HG03039 (cell line): ENCODE measurements at regions not wholly inside any gene's neighbourhood (a gene's known extent, or its start where the extent isn't known, plus 50 kb on each side); places are given as distances from the start of the nearest gene placed in this dataset.
"Not testable (repeated sequence)": the region's sequence is repeated elsewhere in the genome, so short reads cannot be mapped to it uniquely, and the experiment has no call there.

Experiments
- ATAC-seq: cut with Tn5 transposase; IDR thresholded peaks from one replicate; pipeline ENCODE4 v1.9.1; 2021; ENCODE audit warnings: mild to moderate bottlenecking, moderate library complexity; ENCODE audit not compliant: unreplicated experiment

DNA sequence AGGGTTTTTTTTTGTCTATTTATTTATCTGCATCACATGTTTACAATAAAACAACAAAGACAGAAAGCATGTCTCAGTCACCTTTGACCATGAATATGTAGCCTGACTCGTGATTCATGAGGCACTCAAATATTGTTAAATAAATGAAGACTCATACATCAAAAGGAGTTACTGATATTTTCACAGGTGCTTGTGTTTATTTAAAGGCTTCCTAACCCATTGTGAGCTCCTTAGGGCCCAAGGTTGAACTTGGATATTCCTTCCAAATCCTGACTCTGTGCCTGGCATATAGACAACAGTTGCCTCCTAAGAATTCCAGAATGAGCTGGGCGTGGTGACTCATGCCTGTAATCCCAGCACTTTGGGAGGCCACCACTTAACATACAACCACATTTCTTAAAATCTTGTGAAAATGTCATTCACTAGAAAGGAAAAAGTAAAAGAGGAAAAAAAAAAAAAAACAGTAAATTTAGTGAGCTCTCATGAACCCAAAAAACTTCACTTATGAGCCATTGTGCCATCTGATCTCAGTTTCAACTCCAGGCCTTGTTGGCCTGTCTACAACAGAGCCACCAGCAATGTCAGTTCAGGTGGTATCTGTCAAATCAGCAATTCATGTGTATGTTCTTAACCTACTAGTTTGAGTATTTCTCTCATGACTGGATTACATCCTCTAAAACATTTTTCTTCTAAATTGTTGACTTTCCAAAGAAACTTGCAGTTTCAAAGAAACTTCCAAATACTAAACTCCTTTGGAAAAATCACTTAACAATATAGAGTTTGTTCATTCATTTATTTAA lies 162.7 kb upstream of the MARCKS start:
- no peak for ATAC-seq

DNA sequence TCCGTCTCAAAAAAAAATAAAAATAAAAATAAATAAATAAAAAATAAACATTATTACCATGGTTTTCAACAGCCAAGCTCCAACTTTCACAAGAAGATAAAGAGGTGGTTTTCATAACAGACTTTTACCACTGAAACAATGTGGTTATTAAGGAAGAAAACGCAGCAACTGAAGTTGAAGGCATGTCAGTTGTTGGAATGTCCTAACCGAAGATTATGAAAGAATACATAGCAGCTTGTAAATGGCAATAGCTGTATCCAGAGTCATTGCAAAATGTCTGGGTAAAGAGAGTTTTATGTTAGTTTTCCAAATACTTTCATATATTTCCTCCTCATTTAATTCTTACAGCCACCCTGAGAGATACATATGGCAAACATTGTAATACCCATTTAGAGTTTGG lies 161.6 kb upstream of the MARCKS start:
- no peak for ATAC-seq

DNA sequence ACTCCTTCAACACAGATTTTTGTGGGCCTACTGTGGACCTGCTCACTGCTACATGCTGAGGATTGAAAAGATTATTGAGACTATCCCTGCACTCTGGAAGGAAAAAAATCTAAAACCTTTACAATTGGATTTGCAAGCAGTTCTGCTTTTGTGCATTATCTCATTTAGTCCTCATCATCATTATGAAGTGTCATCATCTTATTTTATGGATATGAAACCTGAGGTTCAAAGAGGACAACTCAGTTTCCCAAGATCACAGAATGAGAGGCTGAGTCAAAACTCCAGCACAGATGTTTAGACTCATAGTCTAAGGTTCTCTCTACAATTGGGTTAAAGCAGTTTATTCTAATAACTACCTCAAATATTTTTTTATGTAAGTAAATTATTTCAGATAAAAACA lies 160.2 kb upstream of the MARCKS start:
- no peak for ATAC-seq

DNA sequence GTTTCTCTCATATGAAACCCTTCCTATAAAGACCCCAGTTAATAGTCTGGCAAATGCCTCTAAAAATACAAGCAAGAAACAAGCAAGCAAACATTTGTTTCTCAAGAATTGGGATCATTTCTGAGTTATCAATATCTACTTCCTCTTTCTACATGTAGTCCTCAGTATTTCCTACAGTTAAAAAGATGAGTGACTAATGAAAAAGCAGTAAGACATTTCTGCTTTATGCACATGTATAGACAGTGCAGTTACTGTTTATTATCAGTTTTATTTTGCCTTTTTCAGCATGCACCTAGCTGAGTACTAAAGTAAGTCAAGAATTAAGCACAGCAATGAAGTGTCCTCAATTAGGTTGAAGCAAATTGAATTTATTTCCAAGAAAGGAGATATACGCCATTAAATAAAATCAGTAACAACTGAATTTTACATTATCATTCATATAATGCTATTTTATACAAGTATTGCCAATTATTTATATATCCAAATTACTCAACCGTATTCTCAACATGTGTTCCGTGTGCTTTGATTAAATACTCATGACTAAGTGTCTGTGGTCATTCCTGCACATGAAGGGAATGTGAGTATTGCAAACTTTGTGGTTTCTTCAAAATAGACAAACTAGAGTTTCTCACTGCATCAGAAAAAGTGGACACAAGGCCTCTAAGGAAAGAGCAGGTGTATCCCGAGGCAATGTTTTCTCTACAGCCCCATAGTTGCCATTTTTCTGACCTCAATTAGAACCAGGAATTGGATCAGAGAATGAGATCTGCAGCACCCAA lies 159.3 kb upstream of the MARCKS start:
- no peak for ATAC-seq

DNA sequence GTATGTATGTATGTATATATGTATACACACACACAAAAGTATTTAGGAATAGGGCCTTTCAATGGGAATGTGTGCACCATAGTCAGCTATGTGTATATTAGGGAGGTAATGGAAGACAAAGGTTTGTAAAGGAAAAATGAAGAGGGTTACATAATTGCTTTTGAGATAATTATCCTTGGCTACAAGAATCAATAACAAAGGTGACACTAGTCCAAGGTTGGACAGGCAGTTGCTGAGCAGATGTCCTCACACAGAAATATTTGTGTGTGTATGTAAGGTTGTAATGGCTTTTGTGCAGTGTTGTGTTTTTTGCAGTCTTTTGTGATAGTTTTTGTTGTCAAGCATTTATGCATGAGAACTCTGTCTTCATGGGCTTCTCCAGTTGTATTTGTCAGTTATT lies 157.9 kb upstream of the MARCKS start:
- no peak for ATAC-seq

DNA sequence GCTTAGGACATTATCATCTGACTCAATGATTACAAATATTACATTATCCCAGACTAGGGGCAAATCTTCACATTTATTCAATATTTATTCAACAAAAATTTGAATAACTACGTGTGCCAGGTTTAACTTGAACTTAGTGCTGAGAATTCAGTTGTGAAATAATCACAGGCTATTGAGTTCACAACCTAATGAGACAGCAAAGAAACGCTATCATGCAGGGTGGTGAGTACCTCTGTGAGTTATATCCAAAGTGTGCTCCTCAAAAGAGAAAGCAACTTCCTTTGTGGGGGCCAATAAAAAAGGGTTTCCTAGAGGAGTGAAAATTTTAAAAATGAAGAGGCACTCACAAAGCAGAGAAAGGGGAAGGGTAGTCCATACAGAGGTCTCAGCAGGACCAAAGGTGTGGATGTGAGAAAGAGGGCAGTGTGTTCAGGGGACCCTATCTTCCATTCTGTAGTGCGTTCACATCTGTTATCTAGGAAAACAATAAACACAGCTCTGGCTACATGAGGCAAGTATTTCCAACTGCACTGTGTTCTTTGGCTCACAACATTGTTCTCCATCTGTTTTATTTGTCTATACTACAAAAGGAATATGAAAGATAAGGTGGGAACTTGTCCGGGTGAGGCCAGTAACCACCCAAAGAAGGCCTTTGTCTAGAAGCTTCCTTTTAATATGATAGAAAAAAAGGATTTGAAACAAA lies 155.4 kb upstream of the MARCKS start:
- no peak for ATAC-seq

DNA sequence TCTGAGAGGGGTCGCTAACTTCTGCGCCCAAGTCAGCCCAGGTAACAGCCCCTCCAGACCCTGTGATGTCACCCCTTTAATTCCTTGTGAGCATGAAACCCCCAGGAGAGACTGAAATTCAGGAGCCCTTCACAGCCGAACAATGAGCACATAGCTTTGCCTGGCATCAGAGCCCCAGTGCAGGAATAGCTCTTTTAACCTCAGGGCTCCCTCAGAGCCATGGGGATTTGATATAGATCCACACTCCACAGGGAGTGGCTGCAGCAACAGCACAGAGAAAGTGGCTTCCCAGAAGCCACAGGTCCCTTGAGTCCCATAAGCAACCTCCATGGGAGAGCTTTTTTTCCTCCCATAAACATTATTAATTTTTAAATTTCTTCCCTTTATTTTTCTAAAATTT lies 150.0 kb upstream of the MARCKS start:
- ATAC-seq: no peak

DNA sequence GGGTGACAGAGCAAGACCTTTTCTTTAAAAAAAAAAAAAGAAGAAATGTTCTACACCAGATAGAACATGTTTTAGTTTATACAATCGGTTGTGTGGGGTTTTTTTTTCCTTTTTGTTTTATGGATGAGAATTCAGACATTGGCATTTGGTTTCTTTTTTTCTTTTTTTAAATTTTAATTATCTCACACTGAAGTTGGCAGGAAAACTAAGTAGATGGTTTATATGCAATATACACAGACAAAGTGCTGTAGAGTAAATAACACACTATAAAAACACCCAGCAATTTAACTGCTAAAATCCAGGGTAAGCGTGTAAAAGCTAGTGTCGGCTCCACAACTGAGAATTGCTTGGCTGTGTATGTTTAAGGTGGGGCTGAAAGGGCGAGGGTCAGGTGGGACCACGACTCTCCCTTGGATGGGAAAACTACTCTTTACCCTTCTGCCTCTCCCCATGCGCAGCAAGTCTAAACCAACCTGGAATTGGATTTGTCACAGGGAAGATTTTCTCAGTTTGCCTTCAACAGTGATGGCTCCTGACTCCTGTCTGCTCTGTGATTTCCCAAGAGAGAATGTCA lies 147.1 kb upstream of the MARCKS start:
- ATAC-seq: no peak

DNA sequence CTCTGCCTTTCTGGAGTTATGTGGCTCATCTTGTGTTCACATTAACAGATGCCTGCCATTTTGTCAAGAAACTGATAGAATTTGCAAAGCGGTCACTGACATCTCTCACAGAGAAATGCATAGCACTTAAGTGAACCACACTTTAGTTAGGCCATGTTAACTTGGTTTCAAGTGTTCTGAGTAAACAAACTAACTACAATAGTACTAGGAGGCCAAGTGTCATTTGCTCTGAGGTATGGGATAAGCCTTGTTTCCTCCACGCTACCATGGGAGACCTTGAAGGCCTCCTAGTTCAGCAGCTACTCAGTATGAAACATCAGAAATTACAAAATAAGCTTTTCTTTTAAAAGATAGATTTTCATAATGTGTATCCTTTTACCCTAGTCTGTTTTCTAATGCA lies 143.5 kb upstream of the MARCKS start:
- ATAC-seq: no peak

DNA sequence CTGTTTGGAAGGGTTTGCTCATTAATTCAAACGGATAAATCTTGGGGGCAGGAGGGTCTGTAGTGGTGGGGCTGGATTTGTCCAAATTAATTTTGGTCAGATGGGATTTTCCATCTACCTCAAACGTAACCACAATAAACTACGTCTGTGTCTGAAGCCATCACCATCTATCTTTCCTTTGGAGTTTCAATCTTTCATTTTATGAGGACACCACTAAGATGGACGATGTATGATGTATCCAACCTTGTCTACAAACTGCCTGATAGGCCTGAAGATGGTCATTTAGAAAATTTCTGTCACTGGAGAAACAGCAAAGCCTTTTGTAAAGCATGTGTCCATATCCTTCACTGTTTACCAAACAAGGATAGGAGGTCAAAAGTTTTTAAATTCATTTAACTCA lies 138.6 kb upstream of the MARCKS start:
- ATAC-seq: no peak

DNA sequence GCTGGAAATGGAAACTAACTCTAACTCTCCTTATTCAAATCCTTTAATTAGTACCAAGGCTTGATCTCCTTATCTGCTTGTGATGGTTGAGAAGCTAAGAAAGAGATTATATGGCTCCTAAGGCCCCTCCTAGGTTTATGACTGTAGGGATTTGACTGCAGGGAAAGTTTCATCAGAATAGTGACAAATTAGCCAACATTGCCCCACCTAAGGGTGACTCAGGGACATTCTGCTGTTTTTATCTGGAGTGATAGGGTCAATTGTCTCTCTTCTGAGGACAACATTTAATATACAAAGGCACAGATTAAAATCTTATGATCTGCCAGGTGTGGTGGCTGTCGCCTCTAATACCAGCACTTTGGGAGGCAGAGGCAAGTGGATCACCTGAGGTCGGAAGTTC lies 138.1 kb upstream of the MARCKS start:
- no peak for ATAC-seq

DNA sequence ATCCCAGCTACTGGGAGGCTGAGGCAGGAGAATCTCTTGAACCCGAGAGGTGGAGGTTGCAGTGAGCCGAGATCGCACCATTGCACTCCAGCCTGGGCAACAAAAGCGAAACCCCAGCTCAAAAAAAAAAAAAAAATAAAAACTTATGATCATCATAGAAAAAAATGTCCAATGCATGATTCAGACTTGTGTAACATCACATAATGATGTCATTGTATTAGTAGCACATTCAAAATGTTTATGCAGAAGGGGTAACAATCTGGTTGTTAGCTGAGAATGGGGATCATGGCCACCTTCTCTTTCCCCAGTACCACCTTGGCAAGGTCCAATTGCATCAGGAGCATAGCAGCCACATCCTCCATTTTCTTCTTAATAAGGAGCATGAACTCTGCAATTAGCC lies 137.6 kb upstream of the MARCKS start:
- ATAC-seq: no peak

DNA sequence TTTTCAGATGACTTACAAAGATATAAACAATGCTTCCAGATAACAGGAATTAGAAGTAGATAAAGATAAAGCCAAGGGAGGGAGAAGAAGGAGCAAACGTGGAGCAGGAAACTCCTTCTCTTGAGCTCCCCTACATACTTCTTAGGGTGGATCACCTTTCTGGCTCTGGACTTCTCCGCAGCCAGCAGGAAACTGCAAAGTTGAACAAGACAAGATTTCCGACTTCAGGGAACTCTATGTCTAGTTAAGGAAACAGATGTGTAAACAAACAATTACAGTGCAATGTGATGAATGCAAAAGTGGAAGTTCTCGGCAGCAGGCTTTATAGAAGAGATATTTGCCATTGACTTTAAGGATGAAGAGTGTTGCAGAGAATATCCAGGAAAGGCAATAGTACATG lies 134.0 kb upstream of the MARCKS start:
- ATAC-seq: no peak

DNA sequence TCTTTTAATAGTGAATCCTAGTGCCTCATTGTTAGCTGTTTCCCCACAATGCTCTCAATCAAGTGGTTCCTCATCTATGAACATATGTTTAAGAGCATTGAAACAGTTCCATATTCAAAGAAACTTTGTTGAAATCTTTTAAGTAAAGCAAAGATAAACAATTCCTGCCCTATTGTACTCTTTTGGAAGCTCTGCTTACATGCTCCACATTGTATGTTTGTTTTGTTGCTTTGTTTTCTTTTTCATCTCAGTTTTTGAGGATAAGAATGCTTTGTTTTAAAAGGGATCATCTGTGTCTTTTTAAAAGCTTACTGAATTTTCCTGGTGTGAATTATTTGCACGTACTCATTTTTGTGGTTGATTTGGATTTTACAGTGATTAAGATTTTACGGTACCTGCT lies 132.2 kb upstream of the MARCKS start:
- ATAC-seq: not testable (repeated sequence)

DNA sequence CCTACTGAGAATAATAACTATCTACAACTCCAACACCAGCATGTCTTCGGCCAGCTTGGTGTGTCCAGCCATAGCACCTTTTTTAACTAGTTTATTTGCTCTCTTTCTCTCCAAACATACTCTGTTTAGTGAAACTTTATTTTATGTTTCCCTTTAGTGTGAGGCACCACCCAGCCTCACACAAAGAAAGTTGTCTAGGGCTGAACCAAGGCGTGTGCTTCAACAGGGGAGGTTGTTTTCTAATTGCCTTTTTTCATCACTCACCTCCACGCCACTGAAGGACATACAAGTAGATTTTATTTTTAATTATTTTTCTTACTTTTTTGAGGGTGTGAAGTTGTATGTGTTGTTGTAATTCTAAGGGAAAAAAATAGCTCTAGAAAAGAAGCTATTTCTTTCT lies 125.6 kb upstream of the MARCKS start:
- no peak for ATAC-seq

DNA sequence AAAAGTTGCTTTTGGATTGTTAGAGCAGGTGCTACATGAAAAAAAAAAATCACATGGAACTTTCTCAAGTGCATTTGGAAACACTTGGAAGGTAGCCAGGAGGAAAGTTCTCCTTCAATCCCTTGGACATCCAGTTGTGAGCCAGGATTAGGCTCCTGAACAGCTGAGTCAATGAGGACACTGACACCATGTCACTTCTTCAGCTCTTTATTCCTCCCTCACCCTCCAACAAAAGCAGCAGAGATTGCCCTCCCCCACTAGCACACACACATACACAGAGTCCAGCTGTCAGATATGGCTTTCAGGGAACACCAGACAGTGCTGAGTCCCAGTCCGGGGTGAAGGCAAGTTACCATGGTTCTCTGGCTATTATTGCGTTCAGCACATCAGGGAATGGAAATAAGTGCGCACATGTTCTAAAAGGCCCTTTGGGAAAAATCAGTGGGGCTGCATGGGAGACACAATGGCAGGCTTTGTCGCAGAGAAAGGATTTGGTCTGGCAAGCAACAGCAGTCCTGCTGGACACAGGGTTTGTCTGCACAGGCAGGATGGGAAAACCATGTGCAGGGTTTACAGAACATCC lies 124.7 kb upstream of the MARCKS start:
- ATAC-seq: no peak

DNA sequence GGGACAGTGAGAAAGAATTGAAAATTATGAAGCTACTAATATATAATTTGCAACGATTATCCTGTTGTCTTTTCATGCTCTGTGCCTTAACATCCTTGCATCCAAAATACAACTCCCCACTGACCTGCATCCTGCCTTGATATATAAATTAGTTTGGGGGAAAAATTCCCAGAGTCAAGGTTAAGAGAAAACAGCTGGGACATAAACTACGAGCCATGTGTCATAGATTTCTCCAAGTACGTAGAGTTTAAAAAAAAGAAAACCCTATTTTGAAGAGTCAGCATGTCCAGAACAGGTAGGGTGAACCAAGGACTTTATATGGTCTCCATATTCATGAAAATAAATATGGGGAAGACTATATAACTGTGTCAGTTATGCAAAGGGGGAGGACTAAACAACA lies 123.8 kb upstream of the MARCKS start:
- ATAC-seq: no peak

DNA sequence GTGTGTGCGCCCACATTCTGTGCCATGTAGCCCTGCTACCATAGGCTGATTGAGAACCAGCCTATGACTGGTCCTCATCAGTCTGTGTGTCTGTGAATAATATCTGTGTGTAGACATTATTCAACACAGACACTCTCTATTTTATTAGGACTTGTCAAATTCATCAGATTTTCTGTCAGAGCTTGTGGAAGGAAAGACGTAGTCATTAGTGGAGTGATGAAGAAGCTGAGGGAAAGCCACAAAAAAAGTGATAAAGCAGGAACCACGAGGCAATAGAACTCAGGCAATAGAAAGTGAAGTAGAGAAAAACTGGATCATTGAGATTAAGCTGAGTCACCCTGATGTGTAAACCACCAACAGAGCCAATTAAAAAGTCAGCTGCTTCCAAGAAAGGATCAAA lies 122.2 kb upstream of the MARCKS start:
- ATAC-seq: no peak

DNA sequence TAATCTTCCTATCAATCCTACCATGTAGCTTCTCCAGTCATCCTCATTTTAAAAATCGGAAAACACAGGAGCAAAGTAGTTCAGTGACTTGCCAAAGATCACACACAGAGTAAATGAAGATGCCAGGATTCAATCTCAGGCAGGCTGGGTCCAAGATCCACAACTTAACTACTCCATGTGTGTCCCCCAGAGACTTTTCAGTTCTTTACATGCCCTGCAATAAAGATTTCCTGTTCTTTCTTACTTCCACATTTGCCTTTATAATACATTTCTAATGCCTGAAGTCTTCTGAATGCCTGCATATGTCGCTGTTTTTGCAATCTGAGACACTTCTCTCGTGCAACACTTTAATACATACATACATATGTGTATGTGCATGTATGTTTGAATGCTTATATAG lies 121.7 kb upstream of the MARCKS start:
- no peak for ATAC-seq

DNA sequence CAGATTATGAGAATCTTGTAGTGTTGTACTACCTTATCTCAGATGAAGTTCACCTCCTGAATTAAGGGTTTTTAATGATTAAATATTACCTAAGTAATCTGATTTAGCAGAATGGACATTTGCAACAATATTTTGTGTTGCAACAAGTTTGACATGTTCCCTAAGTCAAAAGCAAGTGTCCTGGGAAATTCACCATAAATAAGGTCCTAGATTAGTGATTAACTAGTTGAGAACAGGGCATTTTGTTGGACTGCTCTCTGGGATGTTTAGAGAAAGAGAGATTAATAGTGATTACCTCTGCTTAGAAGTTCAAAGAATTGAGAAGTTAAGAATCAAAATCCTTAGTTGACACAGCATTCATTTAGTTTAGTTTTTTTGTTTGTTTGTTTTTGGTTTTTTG lies 120.2 kb upstream of the MARCKS start:
- ATAC-seq: no peak

DNA sequence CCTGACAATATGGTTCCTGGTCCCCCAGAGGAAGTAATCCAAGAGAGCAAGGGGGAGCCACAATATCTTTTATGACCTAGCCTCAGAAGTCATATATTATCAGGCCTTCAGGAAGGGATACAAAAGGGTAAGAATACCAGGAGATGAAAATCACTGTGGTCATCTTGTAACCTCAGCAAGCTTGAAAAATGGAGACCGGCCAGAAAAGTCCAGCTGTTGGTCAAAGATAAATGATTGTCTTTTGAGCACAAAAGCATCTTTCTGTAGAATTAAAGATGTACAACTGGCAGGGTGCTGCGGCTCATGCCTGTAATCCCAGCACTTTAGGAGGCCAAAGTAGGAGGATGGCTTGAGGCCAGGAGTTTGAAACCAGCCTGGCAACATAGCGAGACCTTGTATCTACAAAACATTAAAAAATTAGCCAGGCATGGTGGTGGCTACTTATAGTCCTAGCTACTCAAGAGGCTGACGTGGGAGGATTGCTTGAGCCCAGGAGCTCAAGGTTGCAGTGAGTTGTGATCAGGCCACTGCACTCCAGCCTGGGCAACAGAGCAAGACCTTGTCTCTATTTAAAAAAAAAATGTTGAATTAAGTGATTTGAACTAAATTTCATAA lies 118.0 kb upstream of the MARCKS start:
- no peak for ATAC-seq
